ENCODE measurements at regions not wholly inside any gene's neighbourhood (a gene's known extent, or its start where the extent isn't known, plus 50 kb on each side); places are given as distances from the start of the nearest gene placed in this dataset.

- intact Hi-C loops (cut with DNase I) = no loop called here
- TF ChIP-seq CTCF (IDR thresholded peaks at IDR 0.05) = no peak
- Histone ChIP-seq H3K27ac (no peak overlapping the region), H3K4me1 (no peaks in the 10 kb centered on the region), H3K27me3 (no peaks in the 10 kb centered on the region), H3K9ac (ENCODE audit: low read depth in 2 of 2, low read length in 2 of 2) (no peak overlapping the region), H3K36me3 (no peaks in the 10 kb centered on the region), H3K9me3 (no peaks in the 10 kb centered on the region), H3K4me3 (no peak overlapping the region)
- no peak for DNase-seq
Observed at GRCh38 chr3:76065964-76066363, 280.6 kb upstream of the ZNF717 start.

- no peak for DNase-seq
- Histone ChIP-seq H3K4me1 (no peaks in the 10 kb centered on the region), H3K36me3 (no peaks in the 10 kb centered on the region), H3K9ac (ENCODE audit: low read depth in 2 of 2, low read length in 2 of 2) (no peak overlapping the region), H3K27ac (no peak overlapping the region), H3K4me3 (no peak overlapping the region), H3K27me3 (no peaks in the 10 kb centered on the region), H3K9me3 (no peaks in the 10 kb centered on the region)
- no peak for TF ChIP-seq CTCF (IDR thresholded peaks at IDR 0.05)
- intact Hi-C loops (cut with DNase I) = no loop called here
Observed at GRCh38 chr3:76078101-76078500, 292.8 kb upstream of the ZNF717 start.

GRCh38 chr3:76083992-76084391, 298.6 kb upstream of the ZNF717 start:
- H3K27ac ChIP-seq = no peak overlapping the region
- H3K9me3 ChIP-seq = no peaks in the 10 kb centered on the region
- no peaks in the 10 kb centered on the region for H3K27me3 ChIP-seq
- no peak overlapping the region for H3K9ac ChIP-seq (ENCODE audit: low read depth in 2 of 2, low read length in 2 of 2)
- no peak for DNase-seq
- no peaks in the 10 kb centered on the region for H3K36me3 ChIP-seq
- H3K4me3 ChIP-seq = no peak overlapping the region
- no peaks in the 10 kb centered on the region for H3K4me1 ChIP-seq
- intact Hi-C loops (cut with DNase I) = no loop called here
- TF ChIP-seq CTCF (IDR thresholded peaks at IDR 0.05) = no peak

- intact Hi-C loops (cut with DNase I) = no loop called here
- Histone ChIP-seq H3K4me3 (no peak overlapping the region), H3K36me3 (no peaks in the 10 kb centered on the region)
Observed at GRCh38 chr3:76096036-76096435, 310.7 kb upstream of the ZNF717 start.

GRCh38 chr3:76096836-76097588, 311.7 kb upstream of the ZNF717 start:
- Histone ChIP-seq H3K27ac (no peak overlapping the region), H3K27me3 (no peaks in the 10 kb centered on the region), H3K36me3 (no peaks in the 10 kb centered on the region), H3K9me3 (no peaks in the 10 kb centered on the region), H3K4me3 (no peak overlapping the region), H3K4me1 (no peaks in the 10 kb centered on the region), H3K9ac (ENCODE audit: low read depth in 2 of 2, low read length in 2 of 2) (no peak overlapping the region)
- no peak for TF ChIP-seq CTCF (IDR thresholded peaks at IDR 0.05)
- intact Hi-C loops (cut with DNase I) = no loop called here
- DNase-seq = no peak

More at GRCh38 chr3:76096036-76096435, 310.7 kb upstream of the ZNF717 start:
- TF ChIP-seq CTCF (IDR thresholded peaks at IDR 0.05) = no peak
- DNase-seq = no peak
- no peak overlapping the region for H3K9ac ChIP-seq (ENCODE audit: low read depth in 2 of 2, low read length in 2 of 2)
- H3K9me3 ChIP-seq = no peaks in the 10 kb centered on the region
- H3K27me3 ChIP-seq = no peaks in the 10 kb centered on the region
- H3K4me1 ChIP-seq = no peaks in the 10 kb centered on the region
- no peak overlapping the region for H3K27ac ChIP-seq

All from colonic mucosa (tissue), 4 donors.